ENCODE measurements at regions not wholly inside any gene's neighbourhood (a gene's known extent, or its start where the extent isn't known, plus 50 kb on each side); places are given as distances from the start of the nearest gene placed in this dataset.

GRCh38 chr17:77462090-77462489 is 321.3 kb downstream of the SEC14L1 start:
- DNase-seq: no peak

- DNase-seq: no peak
These were observed 322.1 kb downstream of the SEC14L1 start for GRCh38 chr17:77462553-77463497.

DNA sequence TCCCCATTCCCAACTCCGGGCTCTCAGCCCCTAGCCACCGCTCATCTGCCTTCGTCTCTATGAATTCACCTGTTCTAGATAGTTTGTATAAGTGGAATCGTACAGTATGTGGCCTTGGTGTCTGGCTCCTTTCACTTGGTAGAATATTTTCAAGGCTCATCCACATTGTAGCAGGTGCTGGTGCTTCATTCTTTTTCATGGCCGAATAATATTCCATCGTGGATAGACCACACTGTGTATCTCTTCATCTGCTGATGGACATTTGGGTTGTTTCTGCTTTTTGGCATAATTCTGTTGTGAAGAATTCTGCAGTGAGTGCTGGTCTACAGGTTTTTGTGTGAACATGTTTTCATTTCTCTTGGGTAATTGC is 324.2 kb downstream of the SEC14L1 start:
- no peak for DNase-seq

GRCh38 chr17:77465358-77466041 is 324.7 kb downstream of the SEC14L1 start:
- peak; percentile 90 for DNase-seq

GRCh38 chr17:77466140-77466539 is 325.4 kb downstream of the SEC14L1 start:
- DNase-seq: no peak

DNA sequence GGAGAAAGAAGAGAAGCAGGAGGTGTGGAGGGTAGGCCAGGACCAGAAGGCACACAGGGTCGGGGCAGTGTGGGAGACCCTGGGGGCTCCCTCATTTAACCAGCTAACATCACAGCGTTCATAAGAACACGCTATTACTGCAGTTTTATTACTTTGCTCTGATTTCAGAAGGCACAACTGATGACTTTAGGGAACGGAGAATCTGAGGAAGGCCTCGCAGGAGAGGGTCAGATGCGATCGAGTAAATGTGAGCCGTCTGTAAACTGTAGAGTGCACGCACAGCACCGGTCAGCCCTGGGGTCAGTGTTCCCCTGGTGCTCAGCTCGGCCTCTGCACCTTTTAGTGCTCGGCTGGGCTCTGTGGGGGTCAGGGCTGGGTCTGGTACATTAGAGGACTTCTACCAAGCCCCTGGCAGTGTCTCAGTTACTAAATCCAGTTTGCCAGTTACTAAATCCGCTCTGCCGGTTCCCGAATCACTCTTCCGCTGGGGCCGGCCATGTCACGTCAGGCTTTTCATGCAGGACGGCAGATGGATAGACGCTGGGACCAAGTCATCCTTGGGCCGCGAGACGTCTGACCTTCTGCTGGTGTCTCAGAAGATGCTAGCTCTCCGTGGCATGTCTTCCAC is 325.9 kb downstream of the SEC14L1 start:
- no peak for DNase-seq

DNA sequence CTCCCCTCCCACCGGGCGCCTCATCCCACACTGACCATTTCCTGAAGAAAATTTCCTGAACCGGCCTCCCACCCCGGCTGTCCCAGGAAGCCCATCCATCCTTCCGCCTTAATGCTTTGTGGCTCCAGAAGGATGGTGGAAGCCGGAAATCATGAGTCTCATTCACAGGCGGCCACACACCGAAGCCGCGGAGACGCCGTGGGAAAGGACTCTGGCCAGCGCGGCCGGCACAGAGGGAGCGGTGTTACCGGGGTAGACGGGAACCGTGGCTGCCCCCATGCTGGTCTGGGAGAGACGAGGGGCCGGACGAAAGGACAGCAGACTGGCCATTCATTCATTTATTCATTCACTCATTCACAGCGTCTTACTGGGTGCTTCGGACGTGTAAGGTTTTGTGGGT is 326.8 kb downstream of the SEC14L1 start:
- DNase-seq: no peak

DNA sequence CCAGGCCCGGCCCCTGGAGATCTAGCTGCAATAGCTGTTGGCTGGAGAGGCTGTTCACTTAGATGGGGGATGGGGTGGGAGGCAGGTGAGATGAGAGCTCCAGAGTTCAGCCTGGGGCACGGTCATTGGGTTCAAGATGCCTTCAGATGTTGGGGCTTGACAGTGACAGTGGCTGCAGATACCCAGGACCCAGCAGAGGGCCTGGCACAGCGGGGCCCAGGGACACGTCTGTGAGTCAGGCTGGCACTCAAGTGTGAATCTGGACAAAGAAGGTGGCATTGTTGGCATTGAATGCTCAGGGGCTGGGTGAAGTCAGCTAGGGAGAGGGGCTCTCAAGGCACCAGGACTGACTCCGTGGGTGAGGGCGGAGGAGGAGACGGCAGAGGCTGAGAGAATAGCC is 328.1 kb downstream of the SEC14L1 start:
- no peak for DNase-seq

- no peak for DNase-seq
These were observed 329.6 kb downstream of the SEC14L1 start for GRCh38 chr17:77470330-77470786.

DNA sequence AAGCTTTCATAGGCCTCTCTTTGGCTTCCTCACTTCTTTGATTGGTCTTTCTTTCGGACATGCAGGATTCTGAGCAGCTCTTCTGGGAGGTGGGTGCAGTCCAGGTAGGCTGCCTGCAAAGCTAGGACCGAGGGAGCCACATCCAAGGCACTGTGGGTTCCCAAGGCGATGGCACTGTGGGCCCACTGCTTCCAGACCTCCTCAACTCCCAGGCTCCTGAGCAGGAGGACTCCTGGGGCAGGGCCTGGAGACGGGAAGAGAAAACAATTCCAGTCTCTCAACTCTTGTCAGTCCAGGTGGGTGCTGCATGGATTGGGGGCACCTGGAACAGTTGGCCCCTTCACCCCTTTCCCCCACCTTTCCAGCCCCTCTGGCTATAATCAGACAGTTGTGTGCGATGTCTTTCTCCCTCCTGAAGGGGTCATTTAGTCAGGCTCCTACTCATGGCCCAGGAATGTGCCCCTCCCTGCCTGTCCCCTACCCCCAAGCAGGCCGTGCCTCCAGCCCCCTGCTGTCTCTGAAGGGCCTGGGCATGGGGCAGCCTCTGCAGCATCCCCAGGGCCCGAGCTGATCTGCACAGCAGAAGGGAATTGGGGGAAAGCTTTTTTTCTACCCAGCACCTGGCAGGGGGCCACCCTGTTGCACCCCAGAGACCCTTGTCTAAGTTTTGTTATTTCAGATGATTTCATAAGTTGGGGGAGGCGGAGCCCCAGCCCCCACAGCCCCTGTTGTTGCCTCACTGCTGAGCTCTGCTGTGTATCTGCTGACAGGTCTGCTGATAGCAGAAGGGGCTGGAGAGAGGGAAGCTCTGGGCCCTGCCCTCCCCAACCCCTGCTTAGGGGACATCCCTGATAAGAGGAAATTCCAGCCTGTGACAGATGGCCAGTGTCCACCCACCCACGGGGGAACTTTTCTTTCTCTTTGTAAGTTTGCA is 330.3 kb downstream of the SEC14L1 start:
- DNase-seq: no peak

GRCh38 chr17:77471984-77472461 is 331.3 kb downstream of the SEC14L1 start:
- DNase-seq: no peak

- no peak for DNase-seq
These were observed 331.9 kb downstream of the SEC14L1 start for GRCh38 chr17:77472468-77473310.

DNA sequence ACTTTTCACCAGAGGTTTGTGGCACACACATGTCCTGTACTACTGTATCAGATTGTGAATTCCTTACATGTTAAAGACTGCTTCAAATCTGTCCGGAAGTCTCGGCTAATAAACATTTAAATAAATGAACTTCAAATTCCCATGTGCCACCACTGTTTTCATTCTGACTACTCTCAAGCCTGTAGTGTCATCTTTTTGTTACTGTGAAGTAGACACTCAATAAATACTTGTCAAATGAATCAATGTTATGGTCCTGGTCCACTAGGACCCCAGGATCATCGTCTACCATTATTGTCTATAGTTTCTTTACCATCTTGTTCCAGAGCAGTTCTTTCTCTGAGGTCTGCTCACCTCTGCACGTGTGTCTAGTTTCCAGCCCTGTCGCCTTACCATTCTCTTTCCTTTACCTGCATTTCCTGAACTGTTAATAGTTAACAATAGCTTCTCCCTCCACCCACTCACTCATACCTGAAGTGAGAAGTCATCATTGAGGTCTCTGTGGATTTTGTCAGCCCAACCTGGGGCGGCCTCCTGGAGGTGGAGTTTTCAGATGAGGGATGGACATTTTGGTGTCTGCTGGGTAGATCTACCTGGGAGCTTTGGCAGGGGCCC is 333.0 kb downstream of the SEC14L1 start:
- no peak for DNase-seq

GRCh38 chr17:77474292-77474988 is 333.7 kb downstream of the SEC14L1 start:
- no peak for DNase-seq

GRCh38 chr17:77475016-77475976 is 334.5 kb downstream of the SEC14L1 start:
- peak; percentile 90 for DNase-seq

DNA sequence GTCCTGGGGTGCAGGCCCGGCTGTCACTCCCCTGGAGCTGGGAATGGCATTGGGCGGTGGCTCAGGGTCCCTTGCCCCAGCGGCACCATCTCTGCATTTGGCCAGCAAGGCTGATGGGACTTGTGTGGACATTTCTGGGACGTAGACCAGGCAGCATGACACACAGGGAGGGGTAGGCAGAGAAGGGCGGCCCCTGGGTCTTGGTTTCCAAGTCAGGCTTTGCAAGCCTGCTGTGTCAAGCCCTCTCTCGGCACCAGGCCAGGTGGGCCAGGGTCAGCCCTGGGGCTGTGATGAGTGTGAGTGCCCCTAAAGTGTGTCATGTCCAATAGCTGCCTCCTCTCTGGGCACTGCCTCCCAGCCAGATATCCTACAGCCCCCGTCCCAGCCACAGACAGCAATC is 335.2 kb downstream of the SEC14L1 start:
- no peak for DNase-seq

DNA sequence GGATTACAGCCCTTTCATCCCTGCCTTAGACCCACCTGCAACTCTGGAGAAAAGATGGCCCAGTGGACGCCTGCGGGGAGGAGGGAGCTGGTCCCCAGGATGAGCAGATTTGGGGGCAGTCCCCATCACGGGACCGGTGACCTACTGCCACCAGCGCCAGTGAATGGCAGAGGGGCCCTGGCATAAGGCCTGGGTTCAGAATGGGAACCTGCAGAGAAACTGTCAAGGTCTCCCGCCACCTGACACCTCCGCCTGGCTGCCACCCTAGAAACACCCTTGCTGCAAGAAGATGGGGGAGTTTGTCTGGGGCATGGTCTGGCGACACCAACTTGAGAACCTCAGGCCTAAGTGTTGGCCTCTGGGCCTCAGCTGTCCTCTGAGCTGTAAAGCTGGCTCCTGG is 335.7 kb downstream of the SEC14L1 start:
- DNase-seq: no peak

DNA sequence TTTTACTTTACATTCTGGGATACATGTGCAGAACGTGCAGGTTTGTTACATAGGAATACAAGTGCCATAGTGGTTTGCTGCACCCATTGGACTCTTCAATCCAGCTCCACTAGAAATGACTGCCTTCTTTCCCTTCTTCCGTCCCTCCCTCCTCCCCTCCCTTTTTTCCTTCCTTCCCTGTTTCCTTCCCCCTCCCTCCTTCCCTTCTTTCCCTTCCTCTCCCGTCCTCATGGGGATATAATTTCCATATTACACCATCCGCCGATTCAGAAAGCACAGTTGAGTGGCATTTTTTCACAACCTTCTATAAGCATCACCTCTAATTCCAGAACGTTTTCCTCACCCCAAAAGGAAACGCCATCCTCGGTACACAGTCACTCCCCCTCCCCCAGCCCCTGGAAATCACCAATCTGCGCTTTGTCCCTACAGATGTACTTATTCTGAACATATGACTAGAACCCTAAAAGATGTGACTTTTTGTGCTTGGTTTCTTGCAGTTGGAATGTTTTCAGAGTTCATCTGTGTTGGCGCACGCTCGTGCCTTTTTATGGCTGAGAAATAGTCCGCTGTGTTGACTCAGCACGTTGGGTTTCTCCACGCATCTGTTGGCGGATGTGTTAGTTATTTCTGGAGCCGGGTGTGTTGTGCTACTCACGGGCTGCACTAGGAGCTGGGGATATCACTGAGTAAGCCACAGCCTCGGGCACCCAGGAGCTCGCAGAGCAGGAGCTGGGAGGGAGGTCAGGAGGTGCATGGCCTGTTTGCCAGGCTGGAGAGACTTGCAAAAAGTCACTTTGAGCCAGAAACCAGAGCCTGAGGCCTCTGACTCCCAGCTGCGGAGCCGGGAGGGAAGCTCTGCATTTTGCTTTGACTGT is 336.4 kb downstream of the SEC14L1 start:
- no peak for DNase-seq
